ENCODE measurements at regions not wholly inside any gene's neighbourhood (a gene's known extent, or its start where the extent isn't known, plus 50 kb on each side); places are given as distances from the start of the nearest gene placed in this dataset.

DNA sequence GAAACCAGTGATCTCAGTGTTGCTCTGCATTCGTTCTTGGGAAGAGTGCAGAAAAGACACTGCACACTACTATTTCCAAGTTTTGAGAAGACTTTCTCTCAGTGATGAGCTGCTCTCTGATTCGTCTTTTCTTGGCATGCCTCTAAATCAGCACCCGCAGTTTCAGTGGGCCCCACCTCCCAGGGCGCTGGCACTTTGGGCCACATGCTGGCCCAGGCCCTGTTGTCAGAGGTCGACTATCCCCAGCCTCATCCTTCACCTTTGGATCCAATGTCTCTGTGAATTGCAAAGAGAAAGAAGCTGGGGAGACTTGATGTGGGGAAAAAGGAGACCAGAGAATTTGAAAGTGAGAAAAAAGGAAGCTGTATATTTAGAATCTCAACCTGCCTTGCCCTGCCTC is 644.1 kb upstream of the PITX2 start:
- Histone ChIP-seq H2AK5ac (ENCODE audit: low read depth, low read length) (no peak overlapping the region), H3K27me3 (replicated peaks in 1 of 4; ENCODE audit: control insufficient read depth in 3 of 4, extremely low read depth in 1 of 4, insufficient read depth in 3 of 4, low read length in 3 of 4) (no peaks in the 10 kb centered on the region), H3K4me1 (replicated peaks in 1 of 4; ENCODE audit: control insufficient read depth in 3 of 4, insufficient read depth in 4 of 4, low read length in 3 of 4) (peaks cover 0 to 4% (median 1%) of the 10 kb centered on the region in 4 experiments; a peak in 3 of 7 replicates), H4K8ac (ENCODE audit: extremely low read depth, insufficient read depth, low read length) (no peak overlapping the region), H3K4me2 (ENCODE audit: insufficient read depth in 1 of 2, low read depth in 2 of 2, low read length in 2 of 2) (no peak overlapping the region), H3K79me1 (ENCODE audit: low read depth, low read length) (no peaks in the 10 kb centered on the region), H2BK12ac (ENCODE audit: low read depth, low read length) (no peak overlapping the region), H2BK20ac (ENCODE audit: low read length) (no peak overlapping the region), H3K4ac (replicated peaks; ENCODE audit: insufficient read length, low read depth, low read length) (no peak overlapping the region), H4K20me1 (replicated peaks in 1 of 2; ENCODE audit: control insufficient read depth in 1 of 2, insufficient read depth in 2 of 2, low read length in 2 of 2) (no peaks in the 10 kb centered on the region), H3K27ac (ENCODE audit: low read depth, low read length) (no peak overlapping the region), H2BK5ac (ENCODE audit: low read depth, low read length) (no peak overlapping the region), H2BK15ac (ENCODE audit: low read length) (no peak overlapping the region), H3K4me3 (ENCODE audit: extremely low read depth in 1 of 4, insufficient read depth in 2 of 4, low read depth in 3 of 4, low read length in 4 of 4) (no peak overlapping the region), H4K91ac (replicated peaks; ENCODE audit: insufficient read length, low read length) (no peak overlapping the region), H3K23me2 (ENCODE audit: low read depth, low read length) (no peaks in the 10 kb centered on the region), H3K36me3 (ENCODE audit: control insufficient read depth in 2 of 4, insufficient read depth in 4 of 4, low read length in 3 of 4) (no peaks in the 10 kb centered on the region), H3K18ac (ENCODE audit: extremely low read depth, low read length) (no peak overlapping the region), H2AFZ (ENCODE audit: low read length) (no peak overlapping the region), H4K5ac (ENCODE audit: insufficient read length, low read depth, low read length) (no peak overlapping the region), H2BK120ac (replicated peaks; ENCODE audit: low read depth, low read length) (no peak overlapping the region), H3K9ac (replicated peaks in 1 of 4; ENCODE audit: extremely low read depth in 1 of 4, low read depth in 3 of 4, low read length in 3 of 4) (no peak overlapping the region), H3K23ac (ENCODE audit: insufficient read length) (no peak overlapping the region), H3K56ac (replicated peaks; ENCODE audit: insufficient read length, low read depth, low read length) (no peak overlapping the region), H3K79me2 (ENCODE audit: control insufficient read depth in 1 of 2, insufficient read depth in 2 of 2, low read length in 2 of 2) (no peaks in the 10 kb centered on the region), H3K14ac (ENCODE audit: insufficient read length) (no peak overlapping the region), H3K9me3 (ENCODE audit: insufficient read depth in 2 of 2, low read depth in 1 of 2, low read length in 1 of 2) (no peaks in the 10 kb centered on the region)
- CTCF ChIA-PET (ENCODE audit: partially characterized antibody), result interaction anchor here (2.5 kb wide), 1 partner anchor 15 kb away, joined by 13 read pairs; no protein-coding TSS in a partner anchor
- WGBS, 2 experiments (ENCODE audit: extremely low coverage in 1 of 2, insufficient coverage in 1 of 2, insufficient read length in 1 of 2, insufficient replicate concordance in 2 of 2, low coverage in 1 of 2, low lambda C conversion rate in 2 of 2, missing lambda C conversion rate in 1 of 2), result 75% methylated on average over 5 of the region's 5 CpGs; no CpG with 5 or more reads in 1 of the 2 experiments
- FAIRE-seq, result no peak
- TF ChIP-seq JUND (IDR thresholded peaks at IDR 0.05; ENCODE audit: low read length) (no peak), BACH1 (IDR thresholded peaks at IDR 0.05; ENCODE audit: low read length) (no peak), POLR2AphosphoS5 (IDR thresholded peaks at IDR 0.05; ENCODE audit: low read depth, low read length) (no peak), CTBP2 (IDR thresholded peaks at IDR 0.05; ENCODE audit: borderline replicate concordance, insufficient read depth, insufficient read length, low read length) (no peak), CBX5 (IDR thresholded peaks at IDR 0.05; ENCODE audit: low read depth, low read length) (no peak), EGR1 (IDR thresholded peaks at IDR 0.05; ENCODE audit: borderline replicate concordance, low read depth, low read length) (no peak), SP1 (IDR thresholded peaks at IDR 0.05; ENCODE audit: low read depth, low read length) (no peak), NANOG (IDR thresholded peaks at IDR 0.05; ENCODE audit: insufficient read depth, low read depth, low read length, poor library complexity, severe bottlenecking) (no peak), FOSL1 (IDR thresholded peaks at IDR 0.05; ENCODE audit: insufficient read depth, low read depth, low read length) (no peak)
- DNase-seq (ENCODE audit: low read depth in 1 of 2, low spot score in 2 of 2), result no peak
- POLR2A ChIA-PET (ENCODE audit: partially characterized antibody), result no interaction called here
